ENCODE measurements at regions not wholly inside any gene's neighbourhood (a gene's known extent, or its start where the extent isn't known, plus 50 kb on each side); places are given as distances from the start of the nearest gene placed in this dataset.

GRCh38 chr17:13827118-13827517 lies 225.4 kb upstream of the HS3ST3A1 start:
- TF ChIP-seq, protein P1, sequence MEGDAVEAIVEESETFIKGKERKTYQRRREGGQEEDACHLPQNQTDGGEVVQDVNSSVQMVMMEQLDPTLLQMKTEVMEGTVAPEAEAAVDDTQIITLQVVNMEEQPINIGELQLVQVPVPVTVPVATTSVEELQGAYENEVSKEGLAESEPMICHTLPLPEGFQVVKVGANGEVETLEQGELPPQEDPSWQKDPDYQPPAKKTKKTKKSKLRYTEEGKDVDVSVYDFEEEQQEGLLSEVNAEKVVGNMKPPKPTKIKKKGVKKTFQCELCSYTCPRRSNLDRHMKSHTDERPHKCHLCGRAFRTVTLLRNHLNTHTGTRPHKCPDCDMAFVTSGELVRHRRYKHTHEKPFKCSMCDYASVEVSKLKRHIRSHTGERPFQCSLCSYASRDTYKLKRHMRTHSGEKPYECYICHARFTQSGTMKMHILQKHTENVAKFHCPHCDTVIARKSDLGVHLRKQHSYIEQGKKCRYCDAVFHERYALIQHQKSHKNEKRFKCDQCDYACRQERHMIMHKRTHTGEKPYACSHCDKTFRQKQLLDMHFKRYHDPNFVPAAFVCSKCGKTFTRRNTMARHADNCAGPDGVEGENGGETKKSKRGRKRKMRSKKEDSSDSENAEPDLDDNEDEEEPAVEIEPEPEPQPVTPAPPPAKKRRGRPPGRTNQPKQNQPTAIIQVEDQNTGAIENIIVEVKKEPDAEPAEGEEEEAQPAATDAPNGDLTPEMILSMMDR (IDR thresholded peaks at IDR 0.05), result no peak
- TF ChIP-seq USF2 (CRISPR knock-in tag; IDR thresholded peaks at IDR 0.05), result no peak
- TF ChIP-seq SP1 (CRISPR knock-in tag; conservative IDR thresholded peaks at IDR 0.05), result no peak
- no peak for TF ChIP-seq ATF6 (CRISPR knock-in tag; IDR thresholded peaks at IDR 0.05)
- no peak for TF ChIP-seq ETV6 (CRISPR knock-in tag; IDR thresholded peaks at IDR 0.05)
- TF ChIP-seq ELF4 (CRISPR knock-in tag; IDR thresholded peaks at IDR 0.05; ENCODE audit: low read depth), result no peak
- TF ChIP-seq ATF3 (CRISPR knock-in tag; conservative IDR thresholded peaks at IDR 0.05), result no peak

All from WTC11 (cell line).